ENCODE measurements at regions not wholly inside any gene's neighbourhood (a gene's known extent, or its start where the extent isn't known, plus 50 kb on each side); places are given as distances from the start of the nearest gene placed in this dataset.

GRCh38 chr13:21846605-21847004 lies 175.7 kb downstream of the FGF9 start (continued):
- no peak for TF ChIP-seq RNF2 (IDR thresholded peaks at IDR 0.05; ENCODE audit: borderline replicate concordance, low read depth, low read length, missing control alignments, poor library complexity, severe bottlenecking)
- TF ChIP-seq CEBPB (IDR thresholded peaks at IDR 0.05; ENCODE audit: low read depth, low read length): no peak
- no peak for TF ChIP-seq JUN (IDR thresholded peaks at IDR 0.05; ENCODE audit: low read depth, low read length)
